ENCODE measurements at regions not wholly inside any gene's neighbourhood (a gene's known extent, or its start where the extent isn't known, plus 50 kb on each side); places are given as distances from the start of the nearest gene placed in this dataset.
"Not testable (repeated sequence)": the region's sequence is repeated elsewhere in the genome, so short reads cannot be mapped to it uniquely, and the experiment has no call there.

GRCh38 chrX:25442499-25442898, 426.7 kb upstream of the ARX start:
- H3K4me1 Mint-ChIP-seq, result no peaks in the 10 kb centered on the region
- DNase-seq (no peak), ATAC-seq (ENCODE audit: low read depth in 2 of 2) (no peak)
- H3K9me3 Mint-ChIP-seq, result peaks cover 0 to 6% (median 0%) of the 10 kb centered on the region in 7 donors
- no peaks in the 10 kb centered on the region for H3K36me3 Mint-ChIP-seq
- no peak overlapping the region for H3K27ac Mint-ChIP-seq
- H3K27me3 Mint-ChIP-seq, result no peaks in the 10 kb centered on the region
- H3K4me3 Mint-ChIP-seq, result no peak overlapping the region

GRCh38 chrX:25433307-25433706, 417.5 kb upstream of the ARX start:
- H3K4me3 Mint-ChIP-seq, result no peak overlapping the region
- DNase-seq (no peak), ATAC-seq (ENCODE audit: low read depth in 2 of 2) (no peak)
- no peaks in the 10 kb centered on the region for H3K4me1 Mint-ChIP-seq
- no peak overlapping the region for H3K27ac Mint-ChIP-seq
- no peaks in the 10 kb centered on the region for H3K36me3 Mint-ChIP-seq
- H3K27me3 Mint-ChIP-seq, result no peaks in the 10 kb centered on the region
- H3K9me3 Mint-ChIP-seq, result peaks cover 0 to 6% (median 0%) of the 10 kb centered on the region in 7 donors

- DNase-seq (no peak), ATAC-seq (ENCODE audit: low read depth in 2 of 2) (no peak)
- H3K27me3 Mint-ChIP-seq, result no peaks in the 10 kb centered on the region
- no peak overlapping the region for H3K27ac Mint-ChIP-seq
- peaks cover 0 to 6% (median 0%) of the 10 kb centered on the region in 7 donors for H3K9me3 Mint-ChIP-seq
- H3K4me3 Mint-ChIP-seq, result no peak overlapping the region
- H3K36me3 Mint-ChIP-seq, result no peaks in the 10 kb centered on the region
- no peaks in the 10 kb centered on the region for H3K4me1 Mint-ChIP-seq
Measured at GRCh38 chrX:25432396-25432795, 416.6 kb upstream of the ARX start.

- Mint-ChIP-seq H3K4me1 (no peaks in the 10 kb centered on the region), H3K4me3 (no peak overlapping the region), H3K9me3 (peaks cover 3 to 15% (median 7%) of the 10 kb centered on the region in 7 donors), H3K27me3 (no peaks in the 10 kb centered on the region), H3K36me3 (peaks cover 0 to 5% of the 10 kb centered on the region in 2 donors), H3K27ac (no peak overlapping the region)
- ATAC-seq (ENCODE audit: low read depth in 2 of 2), result no peak
- no peak for DNase-seq
Measured at GRCh38 chrX:25427873-25428555, 412.2 kb upstream of the ARX start.

- H3K4me1 Mint-ChIP-seq, H3K27ac Mint-ChIP-seq: not testable (repeated sequence)
Measured at GRCh38 chrX:25404163-25404562, 388.4 kb upstream of the ARX start.

GRCh38 chrX:25389266-25389665, 373.5 kb upstream of the ARX start:
- ATAC-seq (ENCODE audit: low read depth in 2 of 2) (no peak), DNase-seq (no peak)
- H3K27ac Mint-ChIP-seq, result no peak overlapping the region
- no peaks in the 10 kb centered on the region for H3K27me3 Mint-ChIP-seq
- H3K9me3 Mint-ChIP-seq, result peaks cover 0 to 27% (median 9%) of the 10 kb centered on the region in 7 donors
- no peaks in the 10 kb centered on the region for H3K4me1 Mint-ChIP-seq
- no peak overlapping the region for H3K4me3 Mint-ChIP-seq
- peaks cover 0 to 5% of the 10 kb centered on the region in 2 donors for H3K36me3 Mint-ChIP-seq

More at GRCh38 chrX:25404163-25404562, 388.4 kb upstream of the ARX start:
- not testable (repeated sequence) for H3K36me3 Mint-ChIP-seq; DNase-seq; H3K27me3 Mint-ChIP-seq; H3K4me3 Mint-ChIP-seq; ATAC-seq (ENCODE audit: low read depth in 2 of 2)
- H3K9me3 Mint-ChIP-seq, result peaks cover 0 to 36% (median 13%) of the 10 kb centered on the region in 7 donors

GRCh38 chrX:25383196-25383595, 367.4 kb upstream of the ARX start:
- Mint-ChIP-seq H3K27me3 (no peaks in the 10 kb centered on the region), H3K4me1 (no peaks in the 10 kb centered on the region), H3K36me3 (no peaks in the 10 kb centered on the region), H3K27ac (no peak overlapping the region), H3K4me3 (no peak overlapping the region), H3K9me3 (peaks cover 0 to 5% (median 0%) of the 10 kb centered on the region in 7 donors)
- no peak for ATAC-seq (ENCODE audit: low read depth in 2 of 2)
- DNase-seq, result no peak

GRCh38 chrX:25356456-25356855, 340.7 kb upstream of the ARX start:
- no peaks in the 10 kb centered on the region for H3K36me3 Mint-ChIP-seq
- no peak overlapping the region for H3K4me3 Mint-ChIP-seq

GRCh38 chrX:25344161-25344936, 328.6 kb upstream of the ARX start:
- no peak overlapping the region for H3K4me3 Mint-ChIP-seq
- peaks cover 0 to 22% (median 8%) of the 10 kb centered on the region in 7 donors for H3K9me3 Mint-ChIP-seq
- H3K36me3 Mint-ChIP-seq, result no peaks in the 10 kb centered on the region
- ATAC-seq (ENCODE audit: low read depth in 2 of 2) (no peak), DNase-seq (no peak)
- no peaks in the 10 kb centered on the region for H3K4me1 Mint-ChIP-seq
- no peak overlapping the region for H3K27ac Mint-ChIP-seq
- no peaks in the 10 kb centered on the region for H3K27me3 Mint-ChIP-seq

More at GRCh38 chrX:25356456-25356855, 340.7 kb upstream of the ARX start:
- Mint-ChIP-seq H3K4me1 (no peaks in the 10 kb centered on the region), H3K27me3 (no peaks in the 10 kb centered on the region), H3K9me3 (peaks cover 0 to 34% (median 5%) of the 10 kb centered on the region in 7 donors), H3K27ac (no peak overlapping the region)
- DNase-seq (no peak), ATAC-seq (ENCODE audit: low read depth in 2 of 2) (no peak)

GRCh38 chrX:25343060-25343459, 327.3 kb upstream of the ARX start:
- Mint-ChIP-seq H3K27me3 (no peaks in the 10 kb centered on the region), H3K4me3 (no peak overlapping the region), H3K4me1 (no peaks in the 10 kb centered on the region)

GRCh38 chrX:25337841-25338240, 322.1 kb upstream of the ARX start:
- H3K9me3 Mint-ChIP-seq, result peaks cover 0 to 25% (median 9%) of the 10 kb centered on the region in 7 donors
- ATAC-seq (ENCODE audit: low read depth in 2 of 2), result no peak
- H3K27me3 Mint-ChIP-seq, result no peaks in the 10 kb centered on the region
- no peaks in the 10 kb centered on the region for H3K36me3 Mint-ChIP-seq
- no peak overlapping the region for H3K4me3 Mint-ChIP-seq
- DNase-seq, result no peak
- no peaks in the 10 kb centered on the region for H3K4me1 Mint-ChIP-seq
- H3K27ac Mint-ChIP-seq, result no peak overlapping the region

More at GRCh38 chrX:25343060-25343459, 327.3 kb upstream of the ARX start:
- H3K9me3 Mint-ChIP-seq, result peaks cover 0 to 29% (median 9%) of the 10 kb centered on the region in 7 donors
- no peaks in the 10 kb centered on the region for H3K36me3 Mint-ChIP-seq
- DNase-seq, result no peak
- H3K27ac Mint-ChIP-seq, result no peak overlapping the region
- ATAC-seq (ENCODE audit: low read depth in 2 of 2), result no peak

- H3K36me3 Mint-ChIP-seq, result no peaks in the 10 kb centered on the region
- H3K27ac Mint-ChIP-seq, result no peak overlapping the region
- no peaks in the 10 kb centered on the region for H3K4me1 Mint-ChIP-seq
- no peak overlapping the region for H3K4me3 Mint-ChIP-seq
- H3K9me3 Mint-ChIP-seq, result peaks cover 0 to 4% (median 0%) of the 10 kb centered on the region in 7 donors
- no peak for DNase-seq
- no peak for ATAC-seq (ENCODE audit: low read depth in 2 of 2)
- H3K27me3 Mint-ChIP-seq, result peaks cover 0 to 7% (median 0%) of the 10 kb centered on the region in 3 donors
Measured at GRCh38 chrX:25300994-25301393, 285.2 kb upstream of the ARX start.

- no peak for ATAC-seq (ENCODE audit: low read depth in 2 of 2)
- H3K4me1 Mint-ChIP-seq, result no peaks in the 10 kb centered on the region
- H3K36me3 Mint-ChIP-seq, result no peaks in the 10 kb centered on the region
- no peak for DNase-seq
- no peak overlapping the region for H3K27ac Mint-ChIP-seq
- H3K9me3 Mint-ChIP-seq, result peaks cover 0 to 4% (median 0%) of the 10 kb centered on the region in 7 donors
- H3K27me3 Mint-ChIP-seq, result peaks cover 0 to 7% (median 0%) of the 10 kb centered on the region in 3 donors
- H3K4me3 Mint-ChIP-seq, result no peak overlapping the region
Measured at GRCh38 chrX:25296850-25297249, 281.1 kb upstream of the ARX start.

- no peak for DNase-seq
- Mint-ChIP-seq H3K27ac (no peak overlapping the region), H3K9me3 (peaks cover 0 to 2% (median 0%) of the 10 kb centered on the region in 7 donors), H3K27me3 (peaks cover 0 to 7% (median 0%) of the 10 kb centered on the region in 3 donors), H3K4me3 (no peak overlapping the region), H3K4me1 (no peaks in the 10 kb centered on the region), H3K36me3 (no peaks in the 10 kb centered on the region)
- no peak for ATAC-seq (ENCODE audit: low read depth in 2 of 2)
Measured at GRCh38 chrX:25295466-25295865, 279.7 kb upstream of the ARX start.
